HCT116 (cell line): ENCODE measurements at regions not wholly inside any gene's neighbourhood (a gene's known extent, or its start where the extent isn't known, plus 50 kb on each side); places are given as distances from the start of the nearest gene placed in this dataset.

Experiments
- ATAC-seq: fragments of 200-7000 bp; cut with Tn5 transposase; 2 replicates; pipeline ENCODE4 v1.9.1; 2020; ENCODE audit warnings: mild to moderate bottlenecking, moderate library complexity
- BruUV-seq: library from RNA; stranded (reverse); fragments of 400-500 nt; replicated peaks from 2 replicates; lab custom pipeline; 2021; lab: Mats Ljungman, UMichigan
- CTCF ChIA-PET: fragments of 300-600 bp; sonication (Branson Sonifier 250); formaldehyde crosslinking; loops from one replicate; lab custom pipeline; 2021; ENCODE audit warnings: antibody characterized with exemption; lab: Charles Lee
- POLR2A ChIA-PET: fragments of 300-600, 350-600 bp; sonication (Branson Sonifier 250); formaldehyde crosslinking; loops from one replicate; lab custom pipeline; 2021; ENCODE audit warnings: antibody characterized with exemption; lab: Charles Lee
- RAD21 ChIA-PET, 2 experiments: fragments of 300-600 bp; sonication (Branson Sonifier 250); formaldehyde crosslinking; loops; one replicate each; lab custom pipeline; 2023; ENCODE audit warnings: low total read pairs in 2 of 2; ENCODE audit not compliant: uncharacterized antibody in 2 of 2, unreplicated experiment in 2 of 2, low non-redundant PET in 1 of 2; lab: Charles Lee
- DNase-seq: peaks from one replicate; pipeline ENCODE4 v3.0.0-alpha.2; 2010; ENCODE audit warnings: low read depth, low spot score
- H2AFZ ChIP-seq: fragments of 200-600 bp; shearing (Covaris generic), sonication (generic); 2 replicates; pipeline ENCODE4 v1.6.1; 2017; ENCODE audit warnings: low read depth, mixed run types, mixed read lengths, antibody characterized with exemption, low read length; ENCODE audit not compliant: poor library complexity, severe bottlenecking
- H3K27ac ChIP-seq: 2 replicates; pipeline ENCODE4 v1.5.1; 2012; ENCODE audit warnings: low read depth, low read length
- H3K27me3 ChIP-seq: fragments of 200-600 bp; sonication (generic); 2 replicates; pipeline ENCODE4 v1.6.1; 2016; ENCODE audit warnings: mixed run types, low read length, mixed read lengths; ENCODE audit not compliant: insufficient read depth
- H3K36me3 ChIP-seq, 2 experiments: fragments of 200-500 bp in 1 of 2; fragments of 200-600 bp in 1 of 2; sonication (Bioruptor generic) in 1 of 2; sonication (generic) in 1 of 2; 2 replicates each; pipeline versions ENCODE4 v1.5.1 to v1.6.1; 2014 to 2016; ENCODE audit warnings: low read length in 2 of 2, inconsistent platforms in 1 of 2, mixed read lengths in 1 of 2, mixed run types in 1 of 2; ENCODE audit not compliant: insufficient read depth in 2 of 2, control insufficient read depth in 1 of 2
- H3K4me1 ChIP-seq, 2 experiments: fragments of 200-600 bp in 1 of 2; sonication (generic) in 1 of 2; 2 replicates each; pipeline versions ENCODE4 v1.5.1 to v1.6.1; 2012 to 2017; ENCODE audit warnings: low read length in 2 of 2, inconsistent platforms in 1 of 2, mild to moderate bottlenecking in 1 of 2, mixed read lengths in 1 of 2, mixed run types in 1 of 2, moderate library complexity in 1 of 2; ENCODE audit not compliant: insufficient read depth in 2 of 2, control insufficient read depth in 1 of 2
- H3K4me2 ChIP-seq: fragments of 200-600 bp; sonication (generic); 2 replicates; pipeline ENCODE4 v1.6.1; 2017; ENCODE audit warnings: mixed run types, low read length, mixed read lengths
- H3K4me3 ChIP-seq, 2 experiments: fragments of 200-600 bp in 1 of 2; sonication (generic) in 1 of 2; replicated peaks in 1 of 2; 2 replicates each; pipeline ENCODE4 v1.5.1; 2011 to 2016; ENCODE audit warnings: low read length in 2 of 2, control low read depth in 1 of 2, low read depth in 1 of 2, mild to moderate bottlenecking in 1 of 2, mixed read lengths in 1 of 2, mixed run types in 1 of 2
- H3K79me2 ChIP-seq: fragments of 200-600 bp; sonication (generic); 2 replicates; pipeline ENCODE4 v1.6.1; 2017; ENCODE audit warnings: mild to moderate bottlenecking, mixed run types, low read length, moderate library complexity, mixed read lengths; ENCODE audit not compliant: insufficient read depth
- H3K9ac ChIP-seq: fragments of 200-600 bp; sonication (generic); 2 replicates; pipeline ENCODE4 v1.6.1; 2016; ENCODE audit warnings: low read length, mixed read lengths
- H3K9me2 ChIP-seq: fragments of 200-600 bp; sonication (generic), shearing (Covaris generic); 2 replicates; pipeline ENCODE4 v1.6.1; 2017; ENCODE audit warnings: mixed run types, mild to moderate bottlenecking, moderate library complexity; ENCODE audit not compliant: insufficient read depth
- H3K9me3 ChIP-seq, 2 experiments: fragments of 200-500 bp in 1 of 2; fragments of 200-600 bp in 1 of 2; sonication (Bioruptor generic) in 1 of 2; sonication (generic) in 1 of 2; 2 replicates each; pipeline ENCODE4 v1.6.1; 2014 to 2017; ENCODE audit warnings: low read length in 2 of 2, mixed read lengths in 2 of 2, inconsistent platforms in 1 of 2, low read depth in 1 of 2, mild to moderate bottlenecking in 1 of 2, mixed run types in 1 of 2, moderate library complexity in 1 of 2; ENCODE audit not compliant: control insufficient read depth in 1 of 2, insufficient read depth in 1 of 2
- H4K20me1 ChIP-seq: fragments of 200-600 bp; sonication (generic), shearing (Covaris generic); 2 replicates; pipeline ENCODE4 v1.6.1; 2017; ENCODE audit warnings: mixed run types, mild to moderate bottlenecking, moderate library complexity; ENCODE audit not compliant: insufficient read depth
- ATF3 ChIP-seq: IDR thresholded peaks from 2 replicates; pipeline ENCODE4 v1.6.1; 2012
- CEBPB ChIP-seq: IDR thresholded peaks from 2 replicates; pipeline ENCODE4 v1.6.1; 2012; ENCODE audit warnings: low read depth
- ELF1 ChIP-seq: IDR thresholded peaks from 2 replicates; pipeline ENCODE4 v1.6.1; 2012; ENCODE audit warnings: low read depth, borderline replicate concordance
- EZH2 ChIP-seq: fragments of 200-600 bp; sonication (generic); IDR thresholded peaks from 2 replicates; pipeline ENCODE4 v1.6.1; 2017; ENCODE audit warnings: antibody characterized with exemption, mixed run types
- EZH2phosphoT487 ChIP-seq: fragments of 200-600 bp; IDR thresholded peaks from 2 replicates; pipeline ENCODE4 v1.6.1; 2018; ENCODE audit warnings: antibody characterized with exemption, borderline replicate concordance
- JUND ChIP-seq: IDR thresholded peaks from 2 replicates; pipeline ENCODE4 v1.6.1; 2012
- MAX ChIP-seq: IDR thresholded peaks from 2 replicates; pipeline ENCODE4 v1.6.1; 2012
- POLR2A ChIP-seq: IDR thresholded peaks from 2 replicates; pipeline ENCODE4 v1.7.0; 2011; ENCODE audit warnings: borderline replicate concordance; ENCODE audit not compliant: insufficient read depth, insufficient read length; ENCODE audit errors: extremely low read depth
- POLR2AphosphoS5 ChIP-seq: IDR thresholded peaks from 2 replicates; pipeline ENCODE4 v1.6.1; 2011; ENCODE audit warnings: mild to moderate bottlenecking, low read depth, low read length, moderate library complexity
- RAD21 ChIP-seq: IDR thresholded peaks from 2 replicates; pipeline ENCODE4 v1.6.1; 2012; ENCODE audit warnings: low read depth, mild to moderate bottlenecking
- SIN3A ChIP-seq: IDR thresholded peaks from 2 replicates; pipeline ENCODE4 v1.6.1; 2012; ENCODE audit warnings: low read depth
- TCF7L2 ChIP-seq: IDR thresholded peaks from 2 replicates; pipeline ENCODE4 v1.7.0; 2011; ENCODE audit warnings: borderline replicate concordance, inconsistent platforms; ENCODE audit not compliant: insufficient read depth, insufficient read length; ENCODE audit errors: extremely low read depth
- YY1 ChIP-seq: IDR thresholded peaks from 2 replicates; pipeline ENCODE4 v1.6.1; 2011; ENCODE audit warnings: low read length, low read depth, moderate library complexity, mild to moderate bottlenecking; ENCODE audit not compliant: insufficient replicate concordance; ENCODE audit errors: extremely low read depth
- ZFX ChIP-seq: fragments of 450-650 bp; IDR thresholded peaks from 2 replicates; pipeline ENCODE4 v1.6.1; 2017
- ZNF274 ChIP-seq: fragments of 200-500 bp; sonication (Bioruptor generic); IDR thresholded peaks from 2 replicates; pipeline ENCODE4 v1.6.1; 2014; ENCODE audit warnings: mild to moderate bottlenecking, low read depth, low read length, inconsistent platforms
- intact Hi-C: fragments of 100-400 bp; cut with micrococcal nuclease; formaldehyde crosslinking; loops from 2 replicates; pipeline ENCODE4 v1.10.0; 2022

GRCh38 chr5:58075907-58076306 lies 384.0 kb downstream of the PLK2 start:
- no peak overlapping the region for H3K9ac ChIP-seq
- ATAC-seq (no peak), DNase-seq (no peak)
- POLR2A ChIA-PET, result no interaction called here
- H3K4me3 ChIP-seq, result no peak overlapping the region
- BruUV-seq, result no TSS peak
- no peaks in the 10 kb centered on the region for H3K36me3 ChIP-seq
- H3K79me2 ChIP-seq, result no peaks in the 10 kb centered on the region
- TF ChIP-seq TCF7L2, result no peak
- no peak for TF ChIP-seq ZNF274
- TF ChIP-seq ZFX, result no peak
- TF ChIP-seq EZH2phosphoT487, result no peak
- TF ChIP-seq SIN3A, result no peak
- no peak for TF ChIP-seq YY1
- TF ChIP-seq POLR2AphosphoS5, result no peak
- no peak for TF ChIP-seq MAX
- no peak for TF ChIP-seq RAD21
- no peak for TF ChIP-seq EZH2
- TF ChIP-seq ELF1, result no peak
- no peak for TF ChIP-seq CEBPB
- no peak for TF ChIP-seq POLR2A
- TF ChIP-seq ATF3, result no peak
- no peak for TF ChIP-seq JUND
- RAD21 ChIA-PET, result no interaction called here
- no peaks in the 10 kb centered on the region for H4K20me1 ChIP-seq
- no peaks in the 10 kb centered on the region for H3K9me3 ChIP-seq
- no peaks in the 10 kb centered on the region for H3K4me1 ChIP-seq
- H2AFZ ChIP-seq, result no peak overlapping the region
- CTCF ChIA-PET, result no interaction called here
- H3K27ac ChIP-seq, result no peak overlapping the region
- no peaks in the 10 kb centered on the region for H3K27me3 ChIP-seq
- H3K4me2 ChIP-seq, result no peak overlapping the region
- intact Hi-C loops, result no loop called here
- H3K9me2 ChIP-seq, result no peaks in the 10 kb centered on the region
